ENCODE measurements at regions not wholly inside any gene's neighbourhood (a gene's known extent, or its start where the extent isn't known, plus 50 kb on each side); places are given as distances from the start of the nearest gene placed in this dataset.

- TF ChIP-seq POLR2A (IDR thresholded peaks at IDR 0.05): no peak
- no peak for TF ChIP-seq CTCF (IDR thresholded peaks at IDR 0.05)
- no peak for TF ChIP-seq EP300 (IDR thresholded peaks at IDR 0.05)
- TF ChIP-seq POLR2AphosphoS5 (IDR thresholded peaks at IDR 0.05): no peak
Observed at GRCh38 chr7:25572423-25572822, 344.1 kb upstream of the NPVF start.

All from sigmoid colon (tissue), 4 donors.